Lower leg skin (tissue), 3 donors: ENCODE measurements at regions not wholly inside any gene's neighbourhood (a gene's known extent, or its start where the extent isn't known, plus 50 kb on each side); places are given as distances from the start of the nearest gene placed in this dataset.

Experiments
- POLR2A ChIP-seq, 2 donors: fragments of 450-650 bp; IDR thresholded peaks; one replicate each; pipeline ENCODE4 v1.6.1; 2016 to 2017; ENCODE audit warnings: antibody characterized with exemption in 2 of 2, mild to moderate bottlenecking in 1 of 2, moderate library complexity in 1 of 2
- TF ChIP-seq, protein P1 (sequence below), 3 donors: fragments of 450-650 bp; IDR thresholded peaks; one replicate each; pipeline ENCODE4 v1.5.1; 2016; ENCODE audit warnings: antibody characterized with exemption in 3 of 3, mild to moderate bottlenecking in 3 of 3, moderate library complexity in 2 of 3

DNA sequence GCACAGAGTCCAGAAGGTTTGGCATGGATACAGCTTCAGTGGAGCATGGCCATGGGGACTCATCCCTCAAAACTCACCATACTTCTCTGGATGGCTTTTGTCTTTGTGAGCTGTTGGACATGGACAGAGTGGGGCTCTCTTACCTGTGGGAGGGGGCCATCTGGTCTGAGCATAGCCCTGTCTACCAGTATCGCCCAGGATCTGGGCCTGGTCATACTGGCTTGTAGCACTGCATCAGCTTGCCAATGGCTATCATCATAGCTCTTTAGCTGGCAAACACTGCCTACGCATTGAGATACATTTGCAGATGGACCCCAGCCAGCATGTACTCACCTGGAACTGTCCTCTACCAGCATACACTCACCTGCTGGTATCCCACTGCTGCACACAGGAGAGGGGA lies 975.2 kb upstream of the NOVA1 start:
- TF ChIP-seq, protein P1, sequence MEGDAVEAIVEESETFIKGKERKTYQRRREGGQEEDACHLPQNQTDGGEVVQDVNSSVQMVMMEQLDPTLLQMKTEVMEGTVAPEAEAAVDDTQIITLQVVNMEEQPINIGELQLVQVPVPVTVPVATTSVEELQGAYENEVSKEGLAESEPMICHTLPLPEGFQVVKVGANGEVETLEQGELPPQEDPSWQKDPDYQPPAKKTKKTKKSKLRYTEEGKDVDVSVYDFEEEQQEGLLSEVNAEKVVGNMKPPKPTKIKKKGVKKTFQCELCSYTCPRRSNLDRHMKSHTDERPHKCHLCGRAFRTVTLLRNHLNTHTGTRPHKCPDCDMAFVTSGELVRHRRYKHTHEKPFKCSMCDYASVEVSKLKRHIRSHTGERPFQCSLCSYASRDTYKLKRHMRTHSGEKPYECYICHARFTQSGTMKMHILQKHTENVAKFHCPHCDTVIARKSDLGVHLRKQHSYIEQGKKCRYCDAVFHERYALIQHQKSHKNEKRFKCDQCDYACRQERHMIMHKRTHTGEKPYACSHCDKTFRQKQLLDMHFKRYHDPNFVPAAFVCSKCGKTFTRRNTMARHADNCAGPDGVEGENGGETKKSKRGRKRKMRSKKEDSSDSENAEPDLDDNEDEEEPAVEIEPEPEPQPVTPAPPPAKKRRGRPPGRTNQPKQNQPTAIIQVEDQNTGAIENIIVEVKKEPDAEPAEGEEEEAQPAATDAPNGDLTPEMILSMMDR (IDR thresholded peaks at IDR 0.05): no peak
- TF ChIP-seq POLR2A (IDR thresholded peaks at IDR 0.05): no peak
